ENCODE measurements at regions not wholly inside any gene's neighbourhood (a gene's known extent, or its start where the extent isn't known, plus 50 kb on each side); places are given as distances from the start of the nearest gene placed in this dataset.
"Not testable (repeated sequence)": the region's sequence is repeated elsewhere in the genome, so short reads cannot be mapped to it uniquely, and the experiment has no call there.

DNA sequence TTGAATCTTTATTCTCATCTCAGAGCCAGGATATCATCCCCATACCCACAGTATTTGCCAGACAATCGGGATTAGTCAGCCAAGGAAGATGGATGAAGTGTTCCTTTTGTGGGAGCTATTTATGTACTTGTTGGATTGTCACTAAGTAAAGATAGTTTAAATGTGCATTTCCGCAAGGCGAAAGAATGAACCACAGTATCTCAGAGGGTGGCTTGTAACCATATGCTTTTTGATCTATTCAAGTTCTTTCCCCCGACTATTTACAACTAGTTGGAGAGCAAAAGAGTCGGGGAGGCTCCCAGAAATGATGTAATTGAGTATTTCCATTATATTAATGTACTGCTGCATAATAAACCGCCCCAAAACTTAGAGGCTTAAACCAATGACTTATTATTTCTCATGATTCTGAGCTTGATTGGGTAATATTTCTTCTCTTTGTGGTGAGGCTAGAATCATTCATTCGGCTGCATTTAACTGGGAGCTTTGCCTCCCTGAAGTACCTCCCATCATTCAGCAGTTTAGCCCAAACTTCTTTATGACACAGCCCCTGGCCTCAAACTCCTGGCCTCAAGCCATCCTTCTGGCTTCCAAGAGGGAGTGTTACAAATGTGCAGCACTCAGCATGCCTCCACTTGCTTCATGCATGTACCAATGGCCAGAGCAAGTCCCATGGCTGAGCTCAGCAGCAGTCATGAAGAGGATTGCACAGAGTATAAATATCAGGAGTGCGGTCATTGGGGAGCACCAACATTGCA lies 423.7 kb downstream of the METTL4 start:
- Mint-ChIP-seq H3K27me3 (ENCODE audit: low read depth in 3 of 3) (peaks cover 0 to 11% (median 4%) of the 10 kb centered on the region in 3 donors), H3K36me3 (no peaks in the 10 kb centered on the region), H3K27ac (no peak overlapping the region), H3K4me1 (no peaks in the 10 kb centered on the region), H3K9me3 (peaks cover 0 to 4% (median 0%) of the 10 kb centered on the region in 6 donors), H3K4me3 (no peak overlapping the region)
- DNase-seq = no peak

DNA sequence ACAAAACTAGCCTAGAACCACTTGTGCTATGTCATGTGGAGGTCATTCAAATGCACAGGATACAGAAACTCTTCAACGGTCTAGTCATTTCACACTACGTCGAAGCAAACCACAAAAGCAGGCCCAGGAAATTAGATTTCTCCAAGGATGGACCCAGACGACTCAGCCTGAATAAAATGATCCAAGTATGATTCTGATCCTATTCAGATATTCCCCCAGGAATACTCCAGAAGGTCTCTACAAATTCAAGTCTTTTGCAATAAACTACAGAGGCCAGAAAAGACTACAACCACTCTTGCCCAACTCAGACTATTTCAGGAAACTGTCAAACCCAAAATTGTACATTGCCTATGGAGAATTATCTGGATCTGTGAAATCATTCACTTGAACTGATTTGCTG lies 422.5 kb downstream of the METTL4 start:
- Mint-ChIP-seq H3K9me3 (peaks cover 0 to 5% (median 0%) of the 10 kb centered on the region in 6 donors), H3K4me3 (no peak overlapping the region), H3K27ac (no peak overlapping the region), H3K4me1 (no peaks in the 10 kb centered on the region), H3K27me3 (ENCODE audit: low read depth in 3 of 3) (peaks cover 0 to 11% (median 2%) of the 10 kb centered on the region in 3 donors), H3K36me3 (no peaks in the 10 kb centered on the region)
- no peak for DNase-seq

DNA sequence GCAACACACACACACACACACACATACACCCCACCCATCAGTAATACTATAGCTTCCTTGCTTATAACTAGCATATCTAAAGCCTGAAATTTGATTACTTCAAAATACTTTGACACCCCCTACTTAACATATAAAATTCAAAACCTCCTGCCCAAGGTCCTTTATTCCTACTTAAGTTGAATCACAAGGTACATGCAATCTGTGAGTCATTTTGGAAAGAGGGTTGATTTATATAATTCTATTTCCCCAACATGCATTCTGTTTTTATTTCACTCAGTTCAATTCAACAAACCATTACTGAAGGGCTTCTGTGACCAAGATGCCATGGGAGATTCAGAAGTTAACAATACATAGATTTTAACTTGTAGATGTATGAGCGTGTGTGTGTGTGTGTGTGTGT lies 420.7 kb downstream of the METTL4 start:
- Mint-ChIP-seq H3K9me3 (peaks cover 0 to 5% (median under 1%) of the 10 kb centered on the region in 6 donors), H3K4me3 (no peak overlapping the region), H3K4me1 (no peaks in the 10 kb centered on the region), H3K36me3 (no peaks in the 10 kb centered on the region), H3K27me3 (ENCODE audit: low read depth in 3 of 3) (peaks cover 0 to 9% (median 0%) of the 10 kb centered on the region in 3 donors), H3K27ac (no peak overlapping the region)
- DNase-seq = no peak

DNA sequence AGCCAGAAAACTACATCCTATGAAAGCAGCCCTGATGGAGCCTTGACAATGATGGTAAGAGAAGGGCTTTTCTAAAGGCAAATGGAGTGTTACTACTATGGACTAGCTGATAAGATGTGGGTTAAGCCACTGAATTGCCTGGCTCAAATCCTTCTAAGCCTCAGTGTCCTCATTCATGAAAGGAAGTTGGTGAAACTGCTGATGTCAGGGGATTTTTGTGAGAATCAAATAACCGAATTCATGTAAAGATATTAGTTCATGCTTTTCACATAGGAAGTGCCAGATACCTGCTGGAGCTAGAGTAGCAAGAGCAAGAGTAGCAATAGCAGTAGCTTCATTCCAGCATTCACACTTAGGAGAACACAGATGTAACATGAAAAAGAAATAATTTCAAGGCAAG lies 417.0 kb downstream of the METTL4 start:
- Mint-ChIP-seq H3K4me1 (no peaks in the 10 kb centered on the region), H3K27ac (no peak overlapping the region), H3K9me3 (peaks cover 0 to 4% (median 0%) of the 10 kb centered on the region in 6 donors), H3K36me3 (no peaks in the 10 kb centered on the region), H3K27me3 (ENCODE audit: low read depth in 3 of 3) (peaks cover 2 to 5% (median 4%) of the 10 kb centered on the region in 3 donors), H3K4me3 (no peak overlapping the region)
- no peak for DNase-seq

DNA sequence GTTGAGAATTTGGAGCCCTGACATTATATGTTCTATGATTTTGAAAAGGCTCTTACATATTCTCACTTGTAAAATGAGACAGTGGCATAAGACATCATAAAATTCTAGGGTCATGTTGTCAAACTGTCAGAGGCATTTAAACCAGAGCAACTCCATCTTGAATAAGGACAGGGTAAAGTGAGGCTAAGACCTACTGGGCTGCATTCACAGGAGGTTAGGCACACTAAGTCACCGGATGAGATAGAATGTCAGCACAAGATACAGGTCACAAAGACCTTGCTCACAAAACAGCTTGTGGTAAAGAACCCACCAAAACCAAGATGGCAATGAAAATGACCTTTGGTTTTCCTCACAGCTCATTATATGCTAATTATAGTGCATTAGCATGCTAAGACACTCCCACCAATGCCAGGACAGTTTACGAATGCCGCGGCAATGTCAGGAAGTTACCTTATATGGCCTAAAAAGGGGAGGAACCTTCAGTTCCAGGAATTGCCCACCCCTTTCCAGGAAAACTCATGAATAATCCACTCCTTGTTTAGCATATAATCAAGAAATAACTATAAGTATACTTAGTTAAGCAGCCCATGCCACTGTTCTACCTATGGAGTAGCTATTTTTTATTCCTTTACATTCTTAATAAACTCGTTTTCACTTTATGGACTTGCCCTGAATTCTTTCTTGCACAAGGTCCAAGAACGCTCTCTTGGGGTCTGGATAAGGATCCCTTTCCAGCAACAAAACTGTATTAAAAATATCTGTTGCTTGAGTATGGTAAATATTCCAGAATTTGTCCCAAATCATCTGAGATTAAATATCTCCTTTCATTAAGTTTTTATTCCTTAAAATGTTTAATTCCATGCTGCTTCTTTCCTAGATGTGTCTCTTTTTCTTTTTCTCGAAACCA lies 406.4 kb downstream of the METTL4 start:
- Mint-ChIP-seq H3K27ac (no peak overlapping the region), H3K36me3 (no peaks in the 10 kb centered on the region), H3K4me1 (no peaks in the 10 kb centered on the region), H3K4me3 (no peak overlapping the region), H3K9me3 (peaks cover 0 to 3% (median 0%) of the 10 kb centered on the region in 6 donors), H3K27me3 (ENCODE audit: low read depth in 3 of 3) (peaks cover 0 to 3% (median 2%) of the 10 kb centered on the region in 3 donors)
- DNase-seq = no peak

DNA sequence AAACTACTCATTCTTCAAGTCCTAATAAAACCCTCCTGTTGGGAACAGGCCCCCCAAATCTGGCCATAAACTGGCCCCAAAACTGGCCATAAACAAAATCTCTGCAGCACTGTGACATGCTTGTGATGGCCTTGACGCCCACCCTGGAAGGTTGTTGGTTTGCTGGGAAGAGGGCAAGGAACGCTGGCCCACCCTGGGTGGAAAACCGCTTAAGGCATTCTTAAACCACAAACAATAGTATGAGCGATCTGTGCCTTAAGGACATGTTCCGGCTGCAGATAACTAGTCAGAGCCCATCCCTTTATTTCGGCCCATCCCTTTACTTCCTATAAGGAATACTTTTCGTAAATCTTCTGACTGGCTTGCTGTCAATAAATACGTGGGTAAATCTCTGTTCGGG lies 404.4 kb downstream of the METTL4 start:
- DNase-seq; H3K4me1 Mint-ChIP-seq; H3K36me3 Mint-ChIP-seq; H3K27me3 Mint-ChIP-seq (ENCODE audit: low read depth in 3 of 3); H3K4me3 Mint-ChIP-seq; H3K9me3 Mint-ChIP-seq; H3K27ac Mint-ChIP-seq: not testable (repeated sequence)

DNA sequence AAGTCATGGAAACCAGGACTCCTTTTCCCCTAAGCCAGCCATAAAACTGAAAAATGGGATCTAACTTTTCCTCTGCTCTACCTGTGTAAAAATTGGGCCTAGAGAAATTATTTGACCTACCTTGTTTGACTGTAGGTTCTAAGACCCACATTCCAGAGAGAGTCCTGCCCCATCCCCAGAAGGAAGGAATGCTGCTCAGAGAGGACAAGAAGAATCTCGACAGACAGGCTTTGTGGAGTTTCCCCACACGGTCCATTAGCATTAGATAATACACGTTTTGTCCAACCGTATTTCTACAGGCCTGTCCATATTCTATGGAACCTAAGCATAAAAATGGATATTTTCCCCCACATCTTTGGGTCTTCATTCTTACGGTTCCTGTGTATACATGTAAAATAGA lies 403.3 kb downstream of the METTL4 start:
- Mint-ChIP-seq H3K4me1 (no peaks in the 10 kb centered on the region), H3K27ac (no peak overlapping the region), H3K36me3 (no peaks in the 10 kb centered on the region), H3K27me3 (ENCODE audit: low read depth in 3 of 3) (peaks cover 0 to 5% (median 2%) of the 10 kb centered on the region in 3 donors), H3K9me3 (peaks cover 0 to 3% (median 0%) of the 10 kb centered on the region in 6 donors), H3K4me3 (no peak overlapping the region)
- DNase-seq = no peak

DNA sequence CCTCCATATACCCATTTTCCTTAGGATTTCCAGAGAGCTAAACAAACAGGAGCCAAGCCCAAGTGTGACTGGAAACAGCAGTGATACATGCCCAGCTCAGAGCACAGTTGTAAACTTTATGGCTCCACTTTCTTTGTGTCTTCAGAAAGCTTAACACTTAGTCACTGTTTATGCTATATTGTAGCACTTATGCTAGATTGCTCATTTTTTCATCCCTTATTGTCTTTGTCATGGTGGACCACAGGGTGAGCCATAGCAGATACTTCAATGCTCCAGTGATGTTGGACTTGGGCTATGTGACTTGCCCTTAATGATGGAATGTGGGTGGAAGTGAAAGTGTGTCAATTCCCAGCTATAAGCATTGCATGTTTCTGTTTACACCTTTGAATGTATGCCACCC lies 401.6 kb downstream of the METTL4 start:
- Mint-ChIP-seq H3K4me3 (no peak overlapping the region), H3K4me1 (no peaks in the 10 kb centered on the region), H3K27me3 (ENCODE audit: low read depth in 3 of 3) (peaks cover 0 to 8% (median 2%) of the 10 kb centered on the region in 3 donors), H3K27ac (no peak overlapping the region), H3K36me3 (no peaks in the 10 kb centered on the region), H3K9me3 (peaks cover 0 to 3% (median 0%) of the 10 kb centered on the region in 6 donors)
- no peak for DNase-seq

DNA sequence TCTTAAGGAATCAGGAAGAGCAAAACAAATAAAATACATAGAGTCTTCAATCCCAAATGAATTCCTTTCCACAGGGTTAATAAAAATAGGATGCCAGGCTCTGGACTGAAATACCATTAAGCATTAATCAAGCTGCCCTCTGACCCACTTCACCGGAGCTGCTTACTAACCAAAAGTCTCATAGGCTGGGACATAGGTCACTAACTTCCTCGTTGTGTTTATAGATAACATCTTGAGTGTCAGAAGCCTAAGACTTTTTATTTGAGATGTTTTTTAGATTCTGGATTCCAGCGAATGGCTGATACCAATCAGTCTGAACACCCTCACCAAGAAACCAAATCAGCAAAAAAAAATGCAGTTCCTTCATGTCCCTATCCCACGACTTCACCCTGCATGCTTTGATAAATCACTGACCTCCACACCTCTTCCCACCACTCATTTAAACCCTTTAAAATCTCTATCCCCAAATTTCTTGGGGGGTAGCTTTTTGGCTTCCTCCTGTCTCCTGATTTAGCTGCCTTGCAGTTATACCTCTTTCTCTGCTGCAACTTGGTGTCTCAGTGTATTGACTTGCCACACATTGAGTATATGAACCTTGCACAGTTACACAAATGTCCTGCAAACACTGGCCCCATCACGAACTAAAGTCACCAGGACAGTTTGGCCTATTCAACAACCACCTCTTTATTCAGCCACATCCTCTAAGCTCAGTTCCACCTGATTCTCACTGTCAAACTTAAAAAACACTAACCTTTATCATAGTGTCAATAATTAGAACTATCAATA lies 399.3 kb downstream of the METTL4 start:
- Mint-ChIP-seq H3K9me3 (peaks cover 0 to 3% (median 0%) of the 10 kb centered on the region in 6 donors), H3K27me3 (ENCODE audit: low read depth in 3 of 3) (peaks cover 0 to 8% (median 0%) of the 10 kb centered on the region in 3 donors), H3K4me1 (no peaks in the 10 kb centered on the region), H3K36me3 (no peaks in the 10 kb centered on the region), H3K4me3 (no peak overlapping the region), H3K27ac (no peak overlapping the region)
- no peak for DNase-seq

DNA sequence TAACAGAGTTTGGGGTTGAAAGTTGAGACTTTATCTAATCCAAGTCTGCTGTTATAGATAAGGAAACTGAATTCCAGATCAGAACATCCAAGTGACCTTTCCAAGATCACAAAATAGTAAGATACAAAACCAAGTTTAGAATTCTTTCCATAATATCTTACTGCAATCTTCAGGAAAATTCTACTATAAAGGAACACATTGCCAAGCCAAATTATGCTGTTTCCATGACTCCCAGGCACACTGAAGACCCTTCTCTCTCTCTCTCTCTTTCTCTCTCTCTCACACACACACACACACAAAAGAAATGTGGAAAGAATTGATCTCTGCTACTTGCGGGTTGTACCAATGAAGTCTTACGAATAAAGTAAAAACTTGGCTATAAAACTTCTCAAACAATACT lies 398.4 kb downstream of the METTL4 start:
- peaks cover 0 to 9% (median 0%) of the 10 kb centered on the region in 3 donors for H3K27me3 Mint-ChIP-seq (ENCODE audit: low read depth in 3 of 3)

DNA sequence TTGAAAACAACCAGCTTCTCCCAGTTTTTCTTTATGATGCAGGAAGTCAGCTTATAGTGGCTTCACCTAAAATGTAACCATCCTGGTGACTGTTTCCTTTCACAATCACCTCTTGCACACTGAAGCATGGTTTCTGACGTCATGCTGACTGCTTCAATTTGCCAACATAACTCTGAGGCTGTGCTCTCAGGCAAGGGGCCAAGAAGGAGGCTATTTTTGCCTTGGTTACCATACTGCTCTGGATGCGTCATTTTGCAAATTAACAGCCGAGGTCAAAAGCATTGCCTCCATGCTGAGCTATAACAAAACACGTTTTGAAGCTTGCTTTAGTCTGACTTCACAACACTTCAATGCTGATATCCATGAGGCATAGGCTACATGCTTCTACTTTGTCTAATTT lies 397.8 kb downstream of the METTL4 start:
- peaks cover 0 to 8% (median 0%) of the 10 kb centered on the region in 3 donors for H3K27me3 Mint-ChIP-seq (ENCODE audit: low read depth in 3 of 3)
- no peak overlapping the region for H3K4me3 Mint-ChIP-seq
- peaks cover 0 to 3% (median 0%) of the 10 kb centered on the region in 6 donors for H3K9me3 Mint-ChIP-seq
- DNase-seq = no peak
- H3K4me1 Mint-ChIP-seq = no peaks in the 10 kb centered on the region
- H3K36me3 Mint-ChIP-seq = no peaks in the 10 kb centered on the region
- no peak overlapping the region for H3K27ac Mint-ChIP-seq

More for the DNA sequence above, 398.4 kb downstream of the METTL4 start:
- H3K27ac Mint-ChIP-seq = no peak overlapping the region
- H3K4me1 Mint-ChIP-seq = no peaks in the 10 kb centered on the region
- H3K36me3 Mint-ChIP-seq = no peaks in the 10 kb centered on the region
- H3K4me3 Mint-ChIP-seq = no peak overlapping the region
- DNase-seq = no peak
- peaks cover 0 to 3% (median 0%) of the 10 kb centered on the region in 6 donors for H3K9me3 Mint-ChIP-seq

DNA sequence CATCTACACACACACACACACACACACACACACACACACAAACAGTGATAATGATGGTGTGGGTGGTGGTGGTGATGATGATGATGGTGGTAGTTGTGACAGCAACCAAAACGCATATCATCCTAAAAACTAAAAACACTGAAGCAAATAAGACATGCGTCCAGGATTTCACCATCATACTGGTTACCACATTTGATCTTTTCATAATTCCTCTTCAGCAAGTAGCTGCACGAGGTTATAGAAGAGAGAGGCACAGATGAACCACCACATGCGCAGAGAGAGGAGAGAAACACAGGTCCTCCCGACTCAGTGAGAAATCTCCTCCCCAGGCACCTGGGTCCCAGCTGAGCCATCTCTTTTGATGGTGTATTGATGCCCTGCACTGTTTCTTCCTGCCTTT lies 393.3 kb downstream of the METTL4 start:
- H3K4me1 Mint-ChIP-seq = no peaks in the 10 kb centered on the region
- no peak overlapping the region for H3K4me3 Mint-ChIP-seq
- peaks cover 0 to 5% (median 3%) of the 10 kb centered on the region in 3 donors for H3K27me3 Mint-ChIP-seq (ENCODE audit: low read depth in 3 of 3)
- no peaks in the 10 kb centered on the region for H3K36me3 Mint-ChIP-seq
- DNase-seq = no peak
- H3K27ac Mint-ChIP-seq = no peak overlapping the region
- H3K9me3 Mint-ChIP-seq = peaks cover 0 to 5% (median under 1%) of the 10 kb centered on the region in 6 donors

DNA sequence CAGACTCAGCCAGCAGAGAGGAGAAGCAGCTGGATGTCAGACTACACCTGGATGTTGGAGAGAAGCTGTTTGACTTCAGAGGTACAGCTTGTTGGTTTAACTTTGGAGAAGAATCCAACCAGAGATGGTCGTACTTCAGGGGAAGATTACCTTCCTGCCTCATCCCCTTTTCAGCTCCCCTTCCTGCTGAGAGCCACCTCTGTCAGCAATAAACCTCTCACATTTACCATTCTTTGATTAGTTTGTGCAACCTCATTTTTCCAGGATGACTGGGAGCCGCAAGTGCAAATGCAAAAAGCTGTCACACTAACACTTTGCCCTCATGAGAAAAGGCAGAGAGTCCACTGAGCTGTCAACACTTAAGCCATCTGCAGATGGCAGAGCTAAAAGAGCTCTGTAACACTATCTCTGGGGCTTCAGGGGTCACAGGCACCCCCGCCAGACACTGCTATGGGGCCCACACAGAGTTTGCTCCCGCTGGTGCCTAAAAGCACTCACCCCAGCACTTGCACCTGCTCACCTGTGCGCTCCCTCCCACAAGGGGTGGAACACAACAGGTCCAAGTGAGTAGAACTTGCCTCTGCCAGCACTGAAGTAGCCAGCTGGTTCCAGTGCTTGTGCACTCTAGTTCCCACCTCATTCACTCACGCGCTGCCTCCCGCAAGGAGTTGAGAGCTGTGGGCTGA lies 391.7 kb downstream of the METTL4 start:
- Mint-ChIP-seq H3K27ac (no peak overlapping the region), H3K9me3 (peaks cover 0 to 5% (median under 1%) of the 10 kb centered on the region in 6 donors), H3K36me3 (no peaks in the 10 kb centered on the region), H3K27me3 (ENCODE audit: low read depth in 3 of 3) (peaks cover 0 to 3% (median 3%) of the 10 kb centered on the region in 3 donors), H3K4me1 (no peaks in the 10 kb centered on the region), H3K4me3 (no peak overlapping the region)
- no peak for DNase-seq

Measured in immature natural killer cell (primary cell).